NB4 (cell line): ENCODE measurements at regions not wholly inside any gene's neighbourhood (a gene's known extent, or its start where the extent isn't known, plus 50 kb on each side); places are given as distances from the start of the nearest gene placed in this dataset.

ENCODE experiments used
- CTCF ChIP-seq: IDR thresholded peaks from one replicate; pipeline ENCODE4 v1.5.1; 2012; ENCODE audit warnings: low read depth, low read length
- MYC ChIP-seq: IDR thresholded peaks from 2 replicates; pipeline ENCODE4 v1.6.1; 2011; ENCODE audit warnings: low read depth, low read length
- POLR2A ChIP-seq: IDR thresholded peaks from 2 replicates; pipeline ENCODE4 v1.6.1; 2011; ENCODE audit warnings: mild to moderate bottlenecking; ENCODE audit not compliant: insufficient read length; ENCODE audit errors: extremely low read depth

GRCh38 chr2:128615571-128615970 lies 296.9 kb upstream of the HS6ST1 start:
- TF ChIP-seq CTCF (no peak), POLR2A (no peak), MYC (no peak)
